Activated effector memory CD4-positive, alpha-beta T cell treated with anti-CD3 and anti-CD28 coated beads, Interleukin-2, amount 50 U/mL, for 16 hours (primary cell): ENCODE measurements at regions not wholly inside any gene's neighbourhood (a gene's known extent, or its start where the extent isn't known, plus 50 kb on each side); places are given as distances from the start of the nearest gene placed in this dataset.

Experiments used
- DNase-seq: peaks from one replicate; pipeline ENCODE4 v3.0.0-alpha.2; 2020

DNA sequence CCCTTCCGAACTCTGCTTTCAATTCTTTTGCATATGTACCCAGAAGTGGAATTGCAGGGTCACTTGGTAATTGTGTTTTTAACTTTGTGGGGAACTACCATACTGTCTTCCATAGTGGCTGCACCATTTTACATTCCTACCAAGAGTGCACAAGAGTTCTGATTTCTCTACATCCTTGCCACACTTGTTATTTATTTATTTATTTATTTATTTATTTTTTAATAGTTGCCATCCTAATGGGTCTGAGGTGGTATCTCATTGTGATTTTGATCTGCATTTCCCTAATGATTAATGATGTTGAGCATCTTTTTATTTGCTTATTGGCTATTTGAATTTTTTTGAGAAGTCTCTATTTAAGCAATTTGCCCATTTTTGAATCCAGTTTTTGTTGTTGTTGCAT lies 422.4 kb downstream of the PTPRU start:
- DNase-seq = no peak

- no peak for DNase-seq
Measured at GRCh38 chr1:29657816-29658215, 421.5 kb downstream of the PTPRU start.

DNA sequence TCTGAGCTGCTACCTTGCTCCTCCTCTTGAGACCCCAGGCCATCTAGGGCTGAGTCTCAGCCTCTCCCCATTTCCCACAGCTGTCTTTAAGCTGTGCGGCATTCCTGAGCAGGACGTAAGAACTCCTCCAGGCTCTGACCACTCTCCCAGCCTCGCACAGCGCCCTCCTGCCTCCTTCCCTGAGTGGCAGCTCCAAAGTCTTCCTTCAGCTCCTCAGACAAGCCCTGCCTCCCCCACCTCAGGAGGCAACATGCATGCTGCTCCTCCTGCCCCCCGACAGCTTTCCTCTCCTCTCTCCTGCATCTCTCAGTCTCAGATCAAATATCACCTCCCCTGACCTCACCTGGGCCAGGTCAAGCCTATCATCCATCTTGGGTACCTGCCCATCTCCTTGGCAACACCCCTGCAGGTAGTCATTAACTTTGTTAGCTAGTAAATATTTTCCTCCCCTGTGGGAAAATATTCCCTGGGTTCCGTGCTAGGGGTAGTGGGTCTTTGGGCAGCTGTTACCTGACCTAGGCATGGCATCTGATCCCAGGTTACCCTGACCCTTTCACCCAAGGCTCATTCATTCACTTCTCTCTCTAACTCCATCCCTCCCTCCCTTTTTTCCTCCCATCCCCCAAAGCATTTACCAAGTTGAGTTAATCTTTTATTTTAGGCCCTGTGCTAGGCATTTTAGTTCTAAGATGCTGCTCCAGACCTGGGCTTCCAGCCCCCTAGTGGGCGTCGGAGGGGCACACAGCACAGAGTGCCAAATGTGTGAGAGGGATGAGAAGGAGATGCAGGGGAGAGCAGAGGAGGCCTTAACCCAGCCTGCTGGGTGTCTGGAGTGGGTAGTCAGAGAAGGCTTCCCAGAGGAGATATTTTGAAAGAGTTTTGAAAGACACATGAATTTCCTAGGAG lies 419.9 kb downstream of the PTPRU start:
- no peak for DNase-seq

- DNase-seq = no peak
Measured at GRCh38 chr1:29655145-29655544, 418.8 kb downstream of the PTPRU start.

- no peak for DNase-seq
Measured at GRCh38 chr1:29653886-29654450, 417.6 kb downstream of the PTPRU start.

DNA sequence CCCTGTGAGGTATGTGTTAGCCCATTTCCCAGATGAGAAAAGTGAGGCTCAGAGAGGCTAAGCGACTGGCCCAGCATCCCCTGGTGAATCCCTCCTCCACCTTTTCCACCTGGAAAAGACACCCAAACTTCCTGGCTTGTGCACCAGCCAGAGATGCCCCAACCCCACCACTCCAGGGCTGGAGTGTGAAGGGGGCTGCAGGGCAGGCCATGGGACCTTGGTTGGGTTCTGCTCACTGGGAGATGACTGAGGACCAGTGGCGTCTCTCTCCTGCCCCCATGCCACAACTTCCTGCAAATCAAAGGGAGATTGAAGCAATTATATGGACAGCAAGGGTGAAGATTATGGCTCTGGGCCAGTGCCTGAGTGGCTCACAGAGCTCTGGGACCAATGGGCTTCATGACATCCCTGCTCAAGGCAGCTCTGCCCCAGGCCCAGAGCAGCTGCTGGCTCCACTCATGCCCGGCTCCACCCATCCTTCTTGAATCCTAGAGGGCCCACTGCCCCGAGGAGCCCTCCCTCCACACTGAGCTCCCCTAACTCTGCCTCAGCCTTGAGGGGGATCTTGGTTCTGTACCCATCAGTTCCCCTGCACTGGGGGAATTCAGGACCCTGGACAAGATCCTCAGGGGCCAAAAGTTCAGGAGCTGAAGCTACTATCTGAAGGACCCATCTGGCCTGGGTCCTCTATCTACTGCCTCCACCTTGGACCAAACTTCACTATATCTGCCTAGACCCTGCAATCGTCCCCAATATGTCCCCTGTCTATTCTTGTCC lies 416.9 kb downstream of the PTPRU start:
- DNase-seq = no peak

DNA sequence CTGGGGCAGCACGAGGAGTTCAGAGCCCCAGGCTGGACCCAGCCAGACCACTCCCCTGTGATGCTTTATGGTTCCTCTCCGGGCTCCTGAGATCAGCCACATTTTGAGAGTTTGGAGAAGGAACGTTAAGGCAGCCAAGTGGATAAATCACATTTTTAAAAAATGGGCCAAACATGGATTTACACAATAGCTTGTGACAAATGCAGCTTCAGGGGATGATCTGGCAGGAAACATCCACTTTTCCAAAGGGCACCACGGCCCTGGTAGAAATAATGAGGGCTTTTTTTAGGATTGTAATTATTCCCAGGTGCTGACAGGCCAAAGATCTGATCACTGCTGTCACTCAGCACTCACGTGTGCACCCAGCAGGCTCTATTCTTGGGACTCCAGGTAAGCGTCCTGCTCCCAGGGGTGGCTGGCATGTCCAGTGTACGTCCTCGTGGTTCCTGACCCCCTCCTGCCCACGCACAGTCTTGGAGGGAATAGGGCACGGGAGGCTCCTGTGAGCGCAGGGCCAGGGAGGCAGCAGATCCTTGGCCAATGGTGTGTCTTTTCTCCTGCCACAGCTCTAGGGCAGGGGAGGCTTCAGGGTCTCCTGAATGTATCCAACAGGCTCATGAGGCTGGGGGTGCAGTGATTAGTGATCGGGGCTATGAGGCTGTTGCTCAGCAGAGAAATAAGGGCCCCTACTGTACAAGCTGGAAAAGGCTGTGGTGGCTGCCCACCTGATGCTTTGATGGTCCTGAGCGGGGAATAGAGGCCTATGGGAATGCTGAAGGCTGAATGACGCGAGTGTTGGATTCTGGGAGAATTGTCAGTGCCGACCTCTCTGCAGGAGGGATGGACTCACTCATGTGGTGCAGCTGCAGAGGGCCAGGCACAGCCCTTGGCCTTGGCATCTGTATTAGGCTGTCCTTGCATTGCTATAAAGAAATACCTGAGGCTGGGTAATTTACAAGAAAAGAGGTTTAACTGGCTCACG lies 415.7 kb downstream of the PTPRU start:
- no peak for DNase-seq

DNA sequence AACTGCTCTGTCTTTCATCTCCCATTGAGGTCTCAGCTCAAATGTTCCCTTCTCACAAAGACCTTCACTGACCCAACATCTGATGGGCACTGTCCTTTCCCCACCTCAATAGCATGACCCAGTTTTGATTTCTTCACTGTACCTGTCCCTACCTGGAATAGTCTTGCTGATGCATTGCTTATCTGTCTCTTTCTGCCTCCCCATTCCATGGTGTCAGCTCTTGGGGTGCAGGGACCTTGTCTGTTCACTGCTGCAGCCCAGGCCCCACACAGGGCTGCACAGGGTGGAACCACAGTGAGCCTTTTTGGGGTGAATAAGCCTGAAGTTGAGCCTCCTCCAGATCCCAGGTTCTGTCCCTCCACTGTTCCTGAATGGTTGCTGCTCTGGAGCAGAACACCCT lies 414.9 kb downstream of the PTPRU start:
- no peak for DNase-seq

GRCh38 chr1:29650476-29650875 lies 414.2 kb downstream of the PTPRU start:
- DNase-seq = no peak

- no peak for DNase-seq
Measured at GRCh38 chr1:29650041-29650400, 413.7 kb downstream of the PTPRU start.

- DNase-seq = no peak
Measured at GRCh38 chr1:29649189-29650040, 413.1 kb downstream of the PTPRU start.

DNA sequence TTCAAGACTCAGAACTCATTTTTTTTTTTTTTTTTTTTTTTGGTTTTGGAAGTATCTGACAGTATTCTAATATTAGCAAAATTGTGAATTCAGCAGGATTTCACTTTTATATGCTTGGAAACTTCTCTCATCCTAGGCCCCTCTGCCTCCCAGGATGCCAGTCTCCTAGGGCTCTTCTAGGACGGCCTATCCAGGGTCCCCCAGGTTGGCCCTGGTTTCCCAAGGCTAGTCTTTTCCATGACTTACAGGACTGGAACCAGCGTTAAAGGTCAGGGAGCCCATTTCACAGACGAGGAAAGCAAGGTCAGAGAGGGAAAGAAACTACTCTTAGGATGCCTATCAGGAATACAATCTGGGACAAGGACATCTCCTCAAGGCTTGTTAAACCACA lies 412.5 kb downstream of the PTPRU start:
- DNase-seq = peak; percentile 24

DNA sequence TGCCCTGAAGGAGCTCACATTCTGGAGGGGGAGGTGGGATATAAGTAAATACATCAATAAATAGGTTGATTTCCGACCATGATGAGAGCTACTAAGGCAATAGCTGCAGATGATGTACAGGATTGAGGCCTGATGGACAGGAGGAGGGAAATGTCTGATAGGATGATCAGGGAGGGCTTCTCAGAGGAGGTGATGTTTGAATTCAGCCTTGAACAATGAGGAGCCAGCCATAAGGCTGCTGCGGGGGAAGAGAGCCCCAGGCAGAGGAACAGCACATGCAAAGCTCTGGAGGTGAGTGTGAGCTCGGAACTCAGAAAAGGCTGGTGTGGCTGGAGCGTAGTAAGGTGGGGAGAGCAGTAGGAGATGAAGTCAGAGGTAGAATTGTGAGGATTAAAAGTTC lies 411.7 kb downstream of the PTPRU start:
- no peak for DNase-seq

GRCh38 chr1:29647581-29647980 lies 411.3 kb downstream of the PTPRU start:
- no peak for DNase-seq

GRCh38 chr1:29646161-29646775 lies 409.9 kb downstream of the PTPRU start:
- no peak for DNase-seq

- no peak for DNase-seq
Measured at GRCh38 chr1:29645586-29645985, 409.3 kb downstream of the PTPRU start.

GRCh38 chr1:29644812-29645211 lies 408.5 kb downstream of the PTPRU start:
- no peak for DNase-seq

GRCh38 chr1:29643838-29644440 lies 407.6 kb downstream of the PTPRU start:
- no peak for DNase-seq

DNA sequence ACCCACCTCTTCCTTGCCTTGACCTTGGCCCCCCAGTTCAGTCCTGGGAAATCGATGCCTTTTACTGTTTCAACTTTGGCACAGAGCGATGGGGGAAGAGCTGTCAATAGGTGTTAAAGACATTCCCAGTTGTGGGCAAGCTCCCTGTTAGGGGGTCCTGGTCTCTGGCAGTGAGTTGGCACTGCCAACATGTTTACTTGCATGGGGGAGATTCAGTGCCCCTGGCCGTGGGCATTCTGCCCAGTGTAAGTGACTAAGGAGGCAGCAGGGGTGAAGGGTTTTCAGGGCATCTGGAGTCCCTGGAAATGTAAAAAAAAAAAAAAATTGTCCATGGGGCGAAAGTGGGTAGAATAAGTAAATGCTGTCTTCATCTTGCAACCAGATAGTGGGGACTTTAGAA lies 407.0 kb downstream of the PTPRU start:
- DNase-seq = peak; percentile 56

- DNase-seq = peak; percentile 22
Measured at GRCh38 chr1:29642519-29642918, 406.2 kb downstream of the PTPRU start.

GRCh38 chr1:29641921-29642320 lies 405.6 kb downstream of the PTPRU start:
- DNase-seq = no peak
